GM21619 (cell line): ENCODE measurements at regions not wholly inside any gene's neighbourhood (a gene's known extent, or its start where the extent isn't known, plus 50 kb on each side); places are given as distances from the start of the nearest gene placed in this dataset.

Source experiments
- ATAC-seq: cut with Tn5 transposase; IDR thresholded peaks from one replicate; pipeline ENCODE4 v1.9.1; 2021; ENCODE audit not compliant: unreplicated experiment

DNA sequence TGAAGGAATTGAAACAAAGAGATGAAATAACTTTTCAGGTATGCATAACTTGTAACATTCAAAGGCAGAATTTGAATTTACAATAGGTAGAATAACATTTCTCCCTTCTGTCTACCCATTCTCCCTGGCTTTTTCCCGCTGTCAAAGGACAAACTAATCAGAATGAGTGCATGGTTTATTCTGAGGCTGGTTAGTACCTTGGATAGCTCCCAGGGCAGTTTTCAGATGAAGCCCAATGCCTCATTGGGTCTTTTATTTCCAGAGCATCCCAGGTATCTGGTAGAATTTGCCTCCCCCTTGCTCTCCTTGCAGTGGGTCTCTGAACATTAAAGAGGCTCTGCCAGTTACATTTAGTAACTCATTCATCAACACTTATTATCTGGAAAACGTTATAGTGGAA, 665.5 kb downstream of the BCKDHB start:
- ATAC-seq: no peak

DNA sequence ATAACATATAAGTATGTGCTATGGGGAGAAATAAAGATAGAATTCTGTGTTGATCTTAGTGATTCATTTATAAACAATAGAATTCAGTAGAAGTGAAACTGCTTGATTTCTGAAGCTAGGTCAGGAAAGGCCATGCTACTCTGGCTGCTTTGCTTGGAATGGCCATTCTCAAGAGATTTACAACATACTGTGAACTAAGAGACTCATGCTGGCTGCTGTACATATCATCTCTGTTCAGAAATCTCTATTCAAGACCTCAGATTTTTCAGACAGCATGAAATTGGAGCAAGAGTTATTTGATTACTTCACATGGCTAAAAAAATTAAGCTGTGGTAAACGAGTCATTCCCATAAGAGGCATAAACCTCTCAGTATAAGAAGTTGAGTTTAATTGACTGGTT, 662.6 kb downstream of the BCKDHB start:
- ATAC-seq: no peak

DNA sequence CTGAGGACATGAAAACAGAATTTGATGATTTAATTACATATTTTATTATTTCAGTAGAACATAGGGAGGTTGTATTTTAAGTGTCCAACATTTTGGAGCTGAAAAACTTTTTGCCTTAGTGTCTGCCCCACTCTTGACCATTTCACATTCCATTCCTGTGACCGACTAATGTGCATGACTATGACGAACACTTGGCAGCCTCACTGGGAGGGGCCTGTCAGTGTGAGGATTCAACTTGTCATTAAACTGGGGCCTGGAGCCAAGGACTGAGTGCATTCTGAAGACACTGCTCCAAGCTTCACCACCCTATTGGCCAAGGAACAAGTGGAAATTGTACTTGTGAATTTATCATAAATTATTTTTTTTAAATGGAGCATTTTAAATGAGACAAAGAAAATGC, 661.3 kb downstream of the BCKDHB start:
- no peak for ATAC-seq

DNA sequence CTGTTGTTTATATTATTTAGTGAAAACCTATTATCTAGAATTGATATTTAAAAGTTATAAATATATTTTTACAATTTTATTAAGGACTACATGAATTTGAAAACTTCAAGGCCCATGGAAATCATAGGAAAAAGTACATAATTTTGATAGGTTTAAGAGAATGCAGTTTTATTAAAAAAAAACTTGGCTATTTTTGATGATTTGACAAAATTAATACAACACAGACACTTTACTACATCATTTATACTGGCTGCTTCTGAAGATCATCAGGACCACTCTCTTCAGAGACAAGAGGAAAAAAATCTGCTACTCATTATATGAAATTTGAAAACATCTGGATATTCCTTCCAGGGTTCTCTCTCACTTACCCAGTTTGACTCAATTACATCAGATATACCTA, 637.7 kb downstream of the BCKDHB start:
- no peak for ATAC-seq

DNA sequence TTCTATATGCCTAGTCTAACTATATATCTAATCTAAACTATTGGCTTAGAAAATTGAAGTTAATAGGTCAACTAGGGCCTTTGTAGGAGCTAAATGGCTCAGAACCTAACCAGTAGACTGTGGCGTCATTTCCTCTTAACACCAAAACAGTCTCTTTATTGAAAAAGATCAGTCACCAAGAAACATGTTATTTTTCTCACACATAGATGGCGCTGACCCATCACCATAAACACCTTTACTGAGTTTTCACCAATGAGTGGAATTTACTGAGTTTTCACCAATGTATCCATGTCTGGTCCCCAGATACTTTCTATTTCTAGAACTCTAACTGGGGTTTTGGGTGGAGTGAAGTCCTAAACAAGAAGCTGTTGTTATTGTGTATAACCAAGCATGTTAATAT, 636.0 kb downstream of the BCKDHB start:
- no peak for ATAC-seq

GRCh38 chr6:80733641-80734040, 627.2 kb downstream of the BCKDHB start:
- no peak for ATAC-seq

DNA sequence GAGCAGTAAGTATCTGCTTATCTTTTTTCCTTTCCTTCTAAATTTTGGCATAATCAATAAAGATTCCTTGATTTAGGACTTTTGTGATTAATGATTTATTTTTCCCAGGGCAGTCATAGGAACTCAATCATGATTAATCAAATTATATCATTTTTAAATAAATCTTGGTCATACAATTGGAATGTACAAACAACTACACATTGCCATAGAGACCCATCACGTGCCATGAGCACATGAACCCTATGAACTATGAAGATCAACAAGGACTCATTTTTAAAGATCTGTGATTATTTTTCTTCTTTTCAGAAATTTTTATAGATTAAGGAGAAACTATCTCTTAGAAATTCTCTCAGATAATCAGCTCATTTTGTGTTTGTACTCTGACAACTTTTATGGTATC, 622.4 kb downstream of the BCKDHB start:
- no peak for ATAC-seq

GRCh38 chr6:80728101-80728750, 621.8 kb downstream of the BCKDHB start:
- no peak for ATAC-seq

GRCh38 chr6:80725156-80725930, 618.9 kb downstream of the BCKDHB start:
- no peak for ATAC-seq

DNA sequence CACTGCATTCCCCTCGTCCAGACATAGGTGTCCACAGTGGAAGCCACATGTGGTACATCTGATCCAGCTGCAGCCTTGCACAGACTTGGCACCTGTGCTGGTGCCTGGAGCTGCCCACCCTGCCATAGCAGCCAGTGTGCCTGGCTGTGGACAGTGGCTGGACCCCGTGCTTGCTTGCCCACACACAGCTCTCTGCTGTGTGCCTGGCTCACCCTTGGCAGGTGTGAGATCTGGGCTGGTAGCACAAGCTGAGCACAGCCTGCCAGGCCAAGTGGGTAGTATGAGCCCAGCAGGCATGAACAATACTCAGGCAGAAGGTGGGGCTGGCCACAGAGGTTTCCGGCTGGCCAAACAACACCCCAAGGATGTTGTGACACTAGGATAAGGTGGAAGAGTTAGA, 614.4 kb downstream of the BCKDHB start:
- no peak for ATAC-seq

DNA sequence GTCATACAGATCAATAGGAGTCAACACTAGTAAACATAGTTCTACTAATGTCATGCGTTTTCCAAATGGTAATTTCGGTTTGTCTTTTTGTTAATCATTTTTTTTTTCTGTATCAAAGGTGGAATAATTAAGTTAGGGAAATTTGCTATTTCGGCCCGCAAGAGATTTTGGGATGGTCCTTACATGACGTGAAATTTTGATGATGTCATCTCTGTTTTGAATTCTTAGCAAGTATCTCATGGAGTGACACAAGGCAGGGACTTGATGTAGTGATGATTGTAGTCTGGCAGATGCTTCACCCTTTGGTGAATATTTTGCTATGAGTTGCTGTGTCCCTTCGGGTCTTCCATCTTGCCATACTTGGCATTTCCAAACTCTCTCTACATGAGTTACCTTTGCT, 608.0 kb downstream of the BCKDHB start:
- ATAC-seq: no peak

DNA sequence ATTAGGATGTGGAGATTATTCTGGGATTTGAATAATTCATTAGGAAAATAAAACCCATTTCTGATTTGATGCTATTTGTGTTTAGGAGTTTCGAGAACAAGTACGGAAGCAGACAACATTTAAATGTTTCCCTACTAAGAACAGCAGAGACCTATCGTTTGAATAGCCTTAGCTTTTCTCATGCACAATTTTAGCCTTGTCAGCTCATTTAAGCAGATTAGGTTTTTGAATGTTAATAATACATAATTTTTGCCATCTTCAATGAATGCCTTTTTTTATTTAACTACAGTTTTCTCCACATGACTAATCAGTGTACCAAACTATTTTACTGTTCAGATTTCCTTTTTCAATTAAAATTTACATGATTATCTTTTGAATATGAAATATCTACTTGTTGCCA, 592.0 kb downstream of the BCKDHB start:
- ATAC-seq: no peak

DNA sequence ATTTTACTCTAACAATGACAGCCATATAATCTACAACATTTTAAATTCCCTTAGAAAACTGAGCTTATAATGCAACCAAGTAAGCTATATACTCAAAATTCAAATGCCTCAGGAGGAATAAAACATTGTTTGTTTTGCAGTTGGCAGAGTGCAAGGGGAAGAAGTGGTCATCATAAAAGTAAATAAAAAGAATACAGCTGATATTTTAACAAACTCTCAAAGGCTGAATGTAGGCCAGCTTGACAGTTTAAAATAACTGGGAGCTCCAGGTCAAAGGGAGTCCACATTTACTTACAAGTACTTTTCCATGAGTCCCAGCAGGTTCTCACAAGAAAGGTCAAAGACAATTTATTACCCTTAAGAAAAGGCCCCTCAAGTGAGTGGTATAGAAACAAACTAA, 589.8 kb downstream of the BCKDHB start:
- no peak for ATAC-seq

- no peak for ATAC-seq
Observed at GRCh38 chr6:80690551-80691131, 584.2 kb downstream of the BCKDHB start.

DNA sequence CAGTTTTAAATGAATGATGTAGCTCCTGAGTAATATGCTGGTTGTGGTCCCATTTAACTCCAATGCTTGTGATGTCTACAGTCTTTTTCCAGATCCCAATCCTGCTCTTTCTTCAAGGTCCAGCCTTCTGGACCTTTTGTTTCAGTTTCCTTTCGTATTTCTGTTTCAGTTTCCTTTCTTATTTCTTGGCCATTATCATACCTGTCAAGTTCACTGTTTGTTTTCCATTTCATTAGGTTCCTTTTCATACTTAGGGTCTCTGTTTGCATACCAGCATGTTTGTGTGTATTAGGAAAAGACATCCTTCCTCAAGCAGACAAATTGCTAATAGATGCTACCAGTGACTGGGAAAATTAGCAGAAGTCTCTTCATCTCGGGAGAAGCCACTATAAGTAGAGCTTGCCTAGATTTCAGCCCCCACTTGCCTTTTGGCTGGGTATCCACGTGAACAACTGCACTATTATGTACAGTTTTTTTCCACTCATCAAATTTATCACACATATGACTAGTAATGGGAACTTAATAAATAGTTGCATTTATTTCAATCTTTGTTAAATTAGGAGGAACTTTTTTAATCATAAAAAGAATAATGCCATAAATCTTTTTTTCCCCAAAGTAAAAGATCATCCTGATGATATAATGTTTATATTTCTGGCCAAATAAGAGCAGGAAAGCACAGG, 583.4 kb downstream of the BCKDHB start:
- no peak for ATAC-seq

- no peak for ATAC-seq
Observed at GRCh38 chr6:80679992-80680391, 573.5 kb downstream of the BCKDHB start.

DNA sequence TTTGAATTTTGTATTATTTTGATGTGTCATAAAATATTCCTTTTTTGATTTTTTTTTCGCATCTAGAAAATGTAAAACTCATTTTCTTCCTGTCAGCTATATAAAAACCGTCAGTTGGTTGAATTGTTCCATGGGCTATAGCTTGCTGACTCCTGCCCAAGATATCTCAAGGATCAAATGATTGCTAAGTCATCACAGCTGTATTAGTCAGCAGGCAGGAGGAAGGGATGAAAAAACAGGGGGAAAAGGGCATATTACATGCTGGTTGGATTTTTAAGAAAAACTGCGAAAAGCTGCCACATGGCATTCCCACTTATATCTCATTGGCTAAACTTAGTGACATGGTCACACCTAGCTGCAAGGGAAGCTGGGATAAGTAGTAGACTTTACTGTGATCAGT, 569.9 kb downstream of the BCKDHB start:
- no peak for ATAC-seq

DNA sequence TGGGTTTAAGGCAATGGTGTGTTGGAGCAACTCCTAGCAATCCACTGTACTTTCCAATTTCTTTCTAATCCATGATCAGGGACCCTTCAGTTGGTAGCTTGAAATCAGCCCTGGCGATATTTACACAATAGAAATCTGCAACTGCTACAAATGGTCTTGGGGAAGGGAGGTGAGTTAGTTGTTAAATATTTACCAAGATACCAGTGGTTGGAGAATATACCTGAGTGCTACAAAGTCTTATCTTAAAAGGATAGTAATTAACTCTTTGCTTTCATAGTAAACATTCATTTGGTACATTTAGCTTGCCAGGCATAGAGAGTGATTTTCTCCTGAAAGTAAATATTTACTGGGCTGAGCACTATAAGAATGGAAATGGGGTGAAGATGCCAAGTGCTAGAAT, 568.2 kb downstream of the BCKDHB start:
- ATAC-seq: no peak

DNA sequence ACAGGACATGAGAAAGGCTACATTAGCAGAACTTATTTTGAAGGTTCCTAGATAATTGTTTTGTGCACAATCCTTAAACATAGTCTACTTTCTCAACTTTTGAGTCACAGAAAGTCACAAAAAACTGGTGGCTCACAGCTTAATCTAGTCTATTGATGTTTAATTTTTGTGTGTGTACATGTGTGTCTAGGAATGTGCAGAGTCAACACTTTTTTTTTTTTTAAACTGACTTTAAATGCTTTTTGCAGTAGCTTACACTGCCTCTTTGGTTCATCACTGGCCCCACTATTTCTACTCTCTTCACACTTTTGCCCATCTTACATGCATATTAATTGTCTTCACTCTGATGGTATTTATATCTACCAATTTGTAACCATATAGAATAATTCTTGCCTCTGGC, 566.9 kb downstream of the BCKDHB start:
- ATAC-seq: no peak

DNA sequence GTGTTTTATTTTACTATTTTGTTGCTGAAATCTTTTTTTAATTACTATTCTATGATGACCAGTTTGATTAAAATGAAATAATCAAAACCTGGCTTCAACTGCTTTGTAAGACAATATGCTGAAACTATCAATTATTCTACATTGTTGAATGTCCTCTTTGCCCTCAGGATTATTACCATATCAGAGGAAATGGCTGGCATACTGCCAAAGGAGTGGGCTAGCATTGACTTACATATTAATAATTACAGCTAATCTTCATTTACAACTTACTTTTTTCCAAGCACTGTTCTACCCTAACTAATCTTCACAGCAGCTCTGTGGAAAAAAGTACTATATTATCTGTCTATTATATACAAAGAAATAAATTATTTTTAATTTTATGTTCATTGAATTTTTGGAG, 560.5 kb downstream of the BCKDHB start:
- no peak for ATAC-seq

- ATAC-seq: no peak
Observed at GRCh38 chr6:80658926-80659325, 552.5 kb downstream of the BCKDHB start.

GRCh38 chr6:80647156-80647555, 540.7 kb downstream of the BCKDHB start:
- no peak for ATAC-seq
